Astrocyte of the hippocampus (primary cell): ENCODE measurements at regions not wholly inside any gene's neighbourhood (a gene's known extent, or its start where the extent isn't known, plus 50 kb on each side); places are given as distances from the start of the nearest gene placed in this dataset.

Experiments used
- DNase-seq: peaks from one replicate; pipeline ENCODE4 v3.0.0; 2011; ENCODE audit warnings: low read depth, low spot score

- DNase-seq, result no peak
Observed at GRCh38 chr4:176441594-176441993, 121.8 kb downstream of the SPCS3 start.

DNA sequence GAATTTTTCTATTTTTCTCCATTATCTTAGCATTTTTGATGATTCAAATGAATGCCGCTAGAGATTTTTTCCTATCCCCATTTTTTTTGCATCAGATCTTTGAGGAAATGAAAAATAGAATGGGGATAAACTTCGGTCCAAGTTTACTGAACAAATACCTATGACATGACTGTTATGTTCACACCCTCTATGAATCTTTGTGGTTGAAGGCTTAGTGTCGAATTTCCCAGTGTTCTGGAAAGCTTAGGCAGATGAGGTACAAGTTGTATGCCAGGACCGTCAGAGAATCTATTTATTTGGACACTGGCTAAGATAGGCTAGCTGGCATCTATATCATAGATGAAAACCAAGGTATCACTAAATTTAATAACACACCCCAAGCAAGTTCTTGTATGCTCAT is 123.4 kb downstream of the SPCS3 start:
- peak; percentile 86 for DNase-seq

DNA sequence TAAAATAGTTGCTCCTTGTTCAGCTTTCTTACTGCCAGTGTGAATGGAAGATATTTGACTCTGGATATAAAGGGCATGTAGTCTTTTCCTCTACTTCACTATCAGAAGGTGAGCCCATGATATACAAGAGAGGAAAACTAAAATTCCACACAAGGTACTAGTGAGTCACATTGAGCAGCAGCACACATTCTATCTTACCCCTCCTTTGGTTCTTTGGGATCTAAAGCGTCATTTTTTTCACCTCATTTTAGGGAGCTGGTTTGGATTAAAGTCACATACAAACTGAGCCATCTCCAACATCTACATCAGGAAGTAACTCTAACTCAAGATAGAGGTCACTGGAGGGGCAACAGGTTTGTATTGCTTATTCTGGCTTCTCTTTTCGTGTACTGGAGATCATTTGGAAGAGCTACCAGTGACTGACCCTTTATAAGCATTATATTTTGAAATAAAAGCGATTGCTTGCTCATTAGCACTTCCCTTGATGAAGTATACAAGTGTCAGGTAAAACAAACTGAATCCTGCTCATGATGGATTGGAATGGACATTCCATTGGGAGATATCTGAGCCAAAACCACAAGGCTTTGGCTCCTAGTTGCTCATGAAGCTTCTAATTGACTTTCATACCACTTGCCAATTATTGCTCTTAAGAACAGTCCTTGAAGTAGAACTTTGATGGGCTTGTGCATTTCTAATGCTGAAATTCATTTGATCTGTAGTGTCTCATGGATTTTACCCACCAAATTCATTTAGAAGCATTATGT is 124.1 kb downstream of the SPCS3 start:
- peak; percentile 85 for DNase-seq

GRCh38 chr4:176444741-176445140 is 125.0 kb downstream of the SPCS3 start:
- peak; percentile 56 for DNase-seq

DNA sequence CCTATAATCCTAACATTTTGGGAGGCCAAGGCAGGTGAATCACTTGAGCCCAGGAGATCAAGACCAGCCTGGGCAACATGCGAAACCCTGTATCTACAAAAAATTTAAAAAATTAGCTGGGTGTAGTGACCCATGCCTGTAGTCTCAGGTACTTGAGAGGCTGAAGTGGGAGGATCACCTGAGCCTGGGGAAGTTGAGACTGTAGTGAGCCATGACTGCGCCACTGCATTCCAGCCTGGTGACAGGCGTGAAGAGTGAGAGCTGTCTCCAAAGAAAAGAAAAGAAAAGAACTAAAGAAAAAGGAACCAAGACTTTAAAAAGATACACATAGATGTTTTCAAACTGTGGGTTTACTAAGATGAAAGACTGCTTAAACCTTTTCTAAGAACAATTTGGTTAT is 129.0 kb downstream of the SPCS3 start:
- DNase-seq, result no peak

DNA sequence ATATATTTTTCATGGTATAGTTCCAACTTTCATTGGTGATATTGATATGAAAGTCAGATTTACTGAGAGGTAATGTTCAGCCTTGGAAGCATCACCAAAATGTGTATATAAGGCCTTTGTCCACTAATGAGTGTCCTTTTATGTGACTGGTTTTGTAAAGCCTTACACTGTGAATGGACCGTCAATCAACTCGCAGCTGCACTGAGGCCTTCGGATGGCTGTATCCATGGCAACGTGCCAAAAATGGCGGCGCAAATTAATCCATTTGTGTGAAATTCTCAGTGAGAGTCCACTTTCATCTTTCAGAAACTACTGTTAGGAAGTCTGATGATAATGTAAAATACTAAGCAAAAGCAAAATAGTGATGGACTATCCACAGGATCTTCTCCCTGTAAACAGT is 131.7 kb downstream of the SPCS3 start:
- no peak for DNase-seq

- no peak for DNase-seq
Observed at GRCh38 chr4:176453079-176453478, 133.3 kb downstream of the SPCS3 start.

DNA sequence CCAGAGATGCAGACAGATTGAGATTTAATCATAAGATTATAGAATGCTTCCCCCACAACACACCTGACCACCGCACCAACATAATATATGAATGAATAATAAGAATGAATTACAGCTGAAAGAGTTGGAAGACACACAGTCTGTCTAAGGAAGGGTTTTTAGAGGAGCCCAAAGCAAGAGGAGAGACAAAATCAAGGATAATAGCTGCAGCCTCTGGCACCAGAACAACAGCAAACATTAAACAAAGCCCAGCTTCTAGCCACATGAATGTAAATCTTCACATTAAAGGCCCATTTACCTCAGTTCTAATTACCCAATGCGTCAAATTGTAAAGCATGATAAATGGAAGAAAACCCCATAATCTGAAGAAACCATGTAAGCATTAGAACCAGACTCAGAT is 133.9 kb downstream of the SPCS3 start:
- DNase-seq, result no peak

DNA sequence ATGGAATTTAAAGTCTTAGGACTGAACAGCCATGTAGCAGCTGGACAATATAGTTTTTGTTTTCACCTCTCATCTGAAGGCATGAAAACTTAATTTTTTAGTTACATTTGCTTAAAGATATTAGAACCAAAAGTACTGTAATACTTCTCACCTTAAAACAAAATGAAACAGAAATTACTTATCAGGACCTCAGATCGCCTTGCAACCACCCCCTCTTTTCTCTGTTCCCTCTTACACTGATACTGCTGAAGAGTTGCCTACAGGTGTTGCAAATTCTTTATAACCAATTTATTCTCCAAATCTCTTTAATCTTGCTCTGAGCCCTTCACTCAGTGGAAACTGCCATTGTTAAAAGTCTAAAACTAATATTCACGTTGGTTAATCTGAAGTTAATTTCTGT is 145.0 kb downstream of the SPCS3 start:
- DNase-seq, result no peak

- peak; percentile 15 for DNase-seq
Observed at GRCh38 chr4:176467001-176467400, 147.2 kb downstream of the SPCS3 start.

DNA sequence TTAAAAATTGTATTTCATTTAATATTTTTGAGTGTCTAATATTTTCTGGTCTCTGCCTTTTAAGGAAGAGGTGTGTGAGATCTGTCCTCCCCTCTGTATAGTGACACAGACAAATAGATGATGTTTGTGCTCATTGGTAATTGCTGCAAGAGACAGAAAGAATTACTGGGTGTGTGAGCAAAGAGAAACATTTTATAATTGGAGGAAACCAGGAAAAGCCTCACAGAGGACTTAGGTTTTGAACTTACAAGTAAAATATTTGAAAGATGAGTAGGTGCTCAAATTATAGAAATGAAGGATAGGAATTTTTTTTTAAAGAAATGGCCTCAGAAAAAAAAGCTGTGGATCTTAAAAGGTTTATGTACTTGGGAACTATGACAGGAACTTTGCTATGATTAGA is 149.8 kb downstream of the SPCS3 start:
- DNase-seq, result no peak

GRCh38 chr4:176470671-176471070 is 150.9 kb downstream of the SPCS3 start:
- peak; percentile 20 for DNase-seq

DNA sequence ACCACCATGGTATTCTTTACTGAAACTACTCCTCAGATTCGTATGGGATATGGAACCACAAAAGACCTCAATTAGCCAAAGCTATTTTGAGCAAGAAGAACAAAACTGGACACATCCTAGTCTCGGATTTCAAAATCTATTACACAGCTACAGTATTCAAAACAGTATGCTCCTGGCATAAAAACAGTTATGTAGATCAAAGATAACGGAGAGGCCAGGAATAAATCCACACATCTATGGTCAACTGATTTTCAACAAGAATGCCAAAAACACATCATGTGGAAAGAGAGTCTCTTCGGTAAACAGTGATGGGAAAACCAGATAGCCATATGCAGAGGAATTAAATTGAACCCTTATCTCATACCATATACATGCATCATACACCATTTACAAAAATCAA is 155.3 kb downstream of the SPCS3 start:
- no peak for DNase-seq

DNA sequence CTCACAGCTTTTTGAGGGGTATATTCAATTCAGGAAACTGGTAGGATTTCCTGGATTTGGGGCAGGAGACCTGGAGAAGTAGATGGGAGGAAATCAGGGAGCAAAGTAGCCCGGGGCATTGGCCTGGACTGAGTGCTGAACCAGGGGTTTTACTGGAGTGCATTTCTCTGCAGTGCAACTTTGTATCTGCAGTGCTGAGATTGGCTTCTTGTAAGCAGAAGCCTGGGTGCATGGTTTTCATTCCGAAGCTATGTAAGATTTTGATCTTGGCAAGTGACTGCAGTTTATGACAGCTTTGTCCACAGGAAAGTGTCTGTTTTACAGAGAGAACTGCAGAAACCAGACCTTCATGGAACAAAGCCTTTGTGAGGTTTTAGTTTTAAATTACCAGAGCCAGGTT is 158.3 kb downstream of the SPCS3 start:
- DNase-seq, result peak; percentile 6

GRCh38 chr4:176479767-176480166 is 160.0 kb downstream of the SPCS3 start:
- no peak for DNase-seq

GRCh38 chr4:176482972-176483371 is 163.2 kb downstream of the SPCS3 start:
- no peak for DNase-seq

- no peak for DNase-seq
Observed at GRCh38 chr4:176484301-176484984, 164.7 kb downstream of the SPCS3 start.

- no peak for DNase-seq
Observed at GRCh38 chr4:176489001-176489400, 169.2 kb downstream of the SPCS3 start.

DNA sequence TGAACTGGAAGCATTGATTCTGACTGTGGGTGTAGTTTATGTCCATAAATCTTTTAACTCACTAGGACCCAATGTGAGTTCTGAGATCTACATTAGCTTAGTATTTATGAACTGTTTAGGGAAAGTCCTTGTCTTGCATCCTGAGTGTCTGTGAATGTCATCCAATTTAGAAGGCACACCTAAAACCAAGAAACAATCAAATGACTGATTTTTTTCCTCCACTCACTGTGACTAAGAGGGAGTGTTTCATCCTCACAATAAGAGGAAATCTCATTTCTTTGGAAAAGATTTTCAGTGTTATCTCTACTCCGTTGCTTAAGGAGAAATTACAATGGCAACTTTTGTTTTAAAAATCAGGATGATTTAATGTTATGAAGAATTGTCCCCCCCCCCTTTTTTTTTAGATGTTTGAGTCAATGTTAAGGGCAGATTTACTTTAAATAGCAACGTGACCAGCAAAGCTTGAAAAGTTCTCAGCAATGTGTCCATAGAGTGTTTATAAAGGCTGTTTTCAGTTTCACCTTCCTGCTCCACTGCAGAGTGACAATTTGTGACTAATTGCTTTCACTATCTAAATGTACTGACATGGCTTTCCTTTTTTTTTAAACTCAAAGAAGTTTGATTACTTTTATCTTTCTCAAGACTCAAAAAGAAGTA is 173.0 kb downstream of the SPCS3 start:
- DNase-seq, result peak; percentile 11

DNA sequence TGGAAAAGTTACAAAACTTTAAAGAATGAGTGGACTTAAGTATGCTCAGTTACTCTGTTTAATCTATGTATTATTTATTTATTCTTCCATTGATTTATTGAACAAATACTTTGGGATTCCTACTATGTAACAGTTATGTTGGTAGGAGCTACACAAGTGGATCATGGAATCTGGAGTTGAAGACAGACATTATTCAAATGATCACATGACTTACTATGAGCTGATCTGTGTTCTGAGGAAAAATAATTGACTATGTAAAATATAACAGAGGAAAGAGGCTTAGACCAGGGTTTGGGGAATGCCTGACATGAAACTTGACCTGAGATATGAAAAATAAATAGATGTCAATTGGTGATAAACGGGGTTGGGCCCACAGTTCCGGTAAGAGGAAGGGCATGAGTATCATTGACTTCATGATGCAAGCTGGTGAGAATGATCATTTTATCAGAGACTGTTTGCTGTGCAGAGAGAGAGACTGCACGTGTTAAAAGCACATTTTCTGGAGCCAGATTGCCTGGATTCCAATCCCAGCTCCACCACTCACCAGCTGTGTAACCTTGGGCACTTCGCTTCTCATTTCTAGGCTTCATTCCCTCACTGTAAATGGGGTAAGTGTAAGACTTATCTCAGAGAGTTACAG is 179.0 kb downstream of the SPCS3 start:
- DNase-seq, result no peak

GRCh38 chr4:176499518-176499917 is 179.8 kb downstream of the SPCS3 start:
- no peak for DNase-seq

DNA sequence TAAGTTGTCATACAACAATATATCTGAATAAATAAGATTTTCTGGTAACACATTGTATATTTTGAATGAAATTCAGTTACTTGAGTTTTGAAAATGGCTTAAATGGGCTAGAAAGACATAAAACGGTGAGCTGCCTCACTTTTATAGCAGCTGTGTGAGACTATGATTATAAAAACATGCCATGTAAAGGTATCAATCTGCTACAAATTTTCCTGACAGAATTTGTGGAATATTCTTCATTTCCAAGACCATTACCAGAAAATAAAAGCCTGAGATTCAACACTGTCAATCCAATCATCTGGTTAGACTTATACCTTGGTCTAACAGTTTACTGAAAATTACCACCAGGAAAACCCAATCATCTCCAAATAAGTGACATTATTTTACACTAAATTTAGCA is 181.1 kb downstream of the SPCS3 start:
- DNase-seq, result no peak
